CD4-positive, alpha-beta T cell (primary cell): ENCODE measurements at regions not wholly inside any gene's neighbourhood (a gene's known extent, or its start where the extent isn't known, plus 50 kb on each side); places are given as distances from the start of the nearest gene placed in this dataset.

Experiments
- ATAC-seq: fragments of 200-7000 bp; cut with Tn5 transposase; one replicate; pipeline ENCODE4 v1.10.0; 2022; ENCODE audit warnings: mild to moderate bottlenecking; ENCODE audit not compliant: poor library complexity
- CTCF ChIA-PET: fragments of 350-600 bp; sonication (Branson Sonifier 250); formaldehyde crosslinking; loops from one replicate; lab custom pipeline; 2021; ENCODE audit warnings: antibody characterized with exemption, inconsistent platforms; lab: Charles Lee
- POLR2A ChIA-PET: fragments of 350-600 bp; sonication (Branson Sonifier 250); formaldehyde crosslinking; loops from one replicate; lab custom pipeline; 2021; ENCODE audit warnings: antibody characterized with exemption, inconsistent platforms; lab: Charles Lee
- DNase-seq, 14 experiments: peaks; one replicate each; pipeline ENCODE4 v3.0.0-alpha.2; 2013 to 2020; ENCODE audit warnings: mixed read lengths in 2 of 14
- H3K27ac ChIP-seq, 2 donors: one replicate each; pipeline versions ENCODE4 v1.5.1 to v1.7.0; 2013; ENCODE audit warnings: low read length in 2 of 2, low read depth in 1 of 2, mild to moderate bottlenecking in 1 of 2
- H3K27me3 ChIP-seq, 2 experiments: 1 replicate in 1 of 2; 2 replicates in 1 of 2; pipeline versions ENCODE4 v1.6.1 to v1.7.0; 2013; ENCODE audit warnings: low read length in 2 of 2, control low read depth in 1 of 2, mild to moderate bottlenecking in 1 of 2, moderate library complexity in 1 of 2; ENCODE audit not compliant: insufficient read depth in 2 of 2, control insufficient read depth in 1 of 2
- H3K36me3 ChIP-seq: one replicate; pipeline ENCODE4 v1.6.1; 2013; ENCODE audit warnings: low read length, control low read depth; ENCODE audit not compliant: insufficient read depth
- H3K4me1 ChIP-seq: one replicate; pipeline ENCODE4 v1.6.1; 2013; ENCODE audit warnings: low read length, control low read depth; ENCODE audit not compliant: insufficient read depth
- H3K4me3 ChIP-seq: one replicate; pipeline ENCODE4 v1.5.1; 2013; ENCODE audit warnings: mild to moderate bottlenecking, low read length, moderate library complexity
- H3K9me3 ChIP-seq, 2 experiments: 1 replicate in 1 of 2; 2 replicates in 1 of 2; pipeline versions ENCODE4 v1.6.1 to v1.7.0; 2013; ENCODE audit warnings: low read length in 2 of 2, mild to moderate bottlenecking in 2 of 2, control low read depth in 1 of 2, moderate library complexity in 1 of 2; ENCODE audit not compliant: control insufficient read depth in 1 of 2, insufficient read depth in 1 of 2
- H3K27ac Mint-ChIP-seq: one replicate; pipeline ENCODE4 v1.8.0; 2020; ENCODE audit warnings: mixed read lengths
- H3K27me3 Mint-ChIP-seq: one replicate; pipeline ENCODE4 v1.8.0; 2021; ENCODE audit warnings: mixed read lengths
- H3K36me3 Mint-ChIP-seq: one replicate; pipeline ENCODE4 v1.8.0; 2021; ENCODE audit warnings: low read depth, mixed read lengths
- H3K4me1 Mint-ChIP-seq: one replicate; pipeline ENCODE4 v1.8.0; 2021; ENCODE audit warnings: low read depth, mixed read lengths
- H3K4me3 Mint-ChIP-seq: one replicate; pipeline ENCODE4 v1.8.0; 2020; ENCODE audit warnings: mild to moderate bottlenecking, mixed read lengths
- H3K9me3 Mint-ChIP-seq: one replicate; pipeline ENCODE4 v1.8.0; 2020; ENCODE audit warnings: mixed read lengths
- CTCF ChIP-seq: fragments of 200-600 bp; IDR thresholded peaks from one replicate; pipeline ENCODE4 v1.8.0; 2022; ENCODE audit warnings: antibody characterized with exemption, mild to moderate bottlenecking
- intact Hi-C, 2 experiments: fragments of 100-400 bp; cut with DNase I in 1 of 2; cut with micrococcal nuclease in 1 of 2; formaldehyde crosslinking; loops; one replicate each; pipeline versions ENCODE4 v1.15.1 to v1.9.0; 2023 to 2025; cut with DNase I, micrococcal nuclease

- no peaks in the 10 kb centered on the region for H3K4me1 Mint-ChIP-seq
- no peaks in the 10 kb centered on the region for H3K36me3 Mint-ChIP-seq
- ATAC-seq (no peak), DNase-seq (no peak)
- H3K9me3 Mint-ChIP-seq = no peaks in the 10 kb centered on the region
- intact Hi-C loops = no loop called here
- no peak overlapping the region for H3K4me3 Mint-ChIP-seq
- Histone ChIP-seq H3K4me3 (no peak overlapping the region), H3K4me1 (no peaks in the 10 kb centered on the region), H3K9me3 (peaks cover 0 to 2% of the 10 kb centered on the region in 2 experiments), H3K27ac (no peak overlapping the region), H3K36me3 (no peaks in the 10 kb centered on the region), H3K27me3 (no peaks in the 10 kb centered on the region)
- H3K27me3 Mint-ChIP-seq = no peaks in the 10 kb centered on the region
- H3K27ac Mint-ChIP-seq = no peak overlapping the region
- no peak for TF ChIP-seq CTCF
- ChIA-PET POLR2A (no interaction called here), CTCF (no interaction called here)
These were observed 76.4 kb upstream of the PGRMC2 start for GRCh38 chr4:128363966-128364365.

- Mint-ChIP-seq H3K4me3 (no peak overlapping the region), H3K36me3 (no peaks in the 10 kb centered on the region), H3K27me3 (no peaks in the 10 kb centered on the region), H3K27ac (no peak overlapping the region), H3K4me1 (no peaks in the 10 kb centered on the region), H3K9me3 (no peaks in the 10 kb centered on the region)
- Histone ChIP-seq H3K36me3 (no peaks in the 10 kb centered on the region), H3K27me3 (no peaks in the 10 kb centered on the region), H3K9me3 (no peaks in the 10 kb centered on the region), H3K4me1 (no peaks in the 10 kb centered on the region), H3K27ac (no peak overlapping the region), H3K4me3 (no peak overlapping the region)
- CTCF ChIA-PET = no interaction called here
- POLR2A ChIA-PET = no interaction called here
- DNase-seq = no peak
- ATAC-seq = no peak
- no peak for TF ChIP-seq CTCF
- intact Hi-C loops = no loop called here
These were observed 75.1 kb upstream of the PGRMC2 start for GRCh38 chr4:128362760-128363159.

GRCh38 chr4:128359422-128359821, 71.8 kb upstream of the PGRMC2 start:
- no peak for ATAC-seq
- Histone ChIP-seq H3K27ac (no peak overlapping the region), H3K27me3 (no peaks in the 10 kb centered on the region), H3K4me3 (no peak overlapping the region), H3K36me3 (no peaks in the 10 kb centered on the region), H3K9me3 (no peaks in the 10 kb centered on the region), H3K4me1 (no peaks in the 10 kb centered on the region)
- Mint-ChIP-seq H3K9me3 (no peaks in the 10 kb centered on the region), H3K4me1 (no peaks in the 10 kb centered on the region), H3K27ac (no peak overlapping the region), H3K27me3 (no peaks in the 10 kb centered on the region), H3K4me3 (no peak overlapping the region), H3K36me3 (no peaks in the 10 kb centered on the region)
- intact Hi-C loops = no loop called here
- DNase-seq = no peak
- ChIA-PET POLR2A (no interaction called here), CTCF (no interaction called here)
- TF ChIP-seq CTCF = no peak
